Uterus (tissue), 3 donors: ENCODE measurements at regions not wholly inside any gene's neighbourhood (a gene's known extent, or its start where the extent isn't known, plus 50 kb on each side); places are given as distances from the start of the nearest gene placed in this dataset.

Experiments used
- DNase-seq, 2 donors: peaks; one replicate each; pipeline ENCODE4 v3.0.0-alpha.2; 2019 to 2020
- H3K27ac ChIP-seq, 2 donors: fragments of 200-600 bp; sonication (generic); 1 replicate in 1 of 2; 2 replicates in 1 of 2; pipeline ENCODE4 v1.5.1; 2016 to 2018
- H3K27me3 ChIP-seq, 2 donors: fragments of 200-600 bp; sonication (generic); one replicate each; pipeline ENCODE4 v1.5.1; 2018 to 2019; ENCODE audit warnings: control low read depth in 1 of 2
- H3K36me3 ChIP-seq, 2 donors: fragments of 200-600 bp; sonication (generic); one replicate each; pipeline ENCODE4 v1.5.1; 2019; ENCODE audit warnings: control low read depth in 1 of 2
- H3K4me1 ChIP-seq, 2 donors: fragments of 200-600 bp; sonication (generic); one replicate each; pipeline ENCODE4 v1.5.1; 2018 to 2019; ENCODE audit warnings: control low read depth in 1 of 2
- H3K4me3 ChIP-seq, 2 donors: fragments of 200-600 bp; sonication (generic); 1 replicate in 1 of 2; 2 replicates in 1 of 2; pipeline ENCODE4 v1.5.1; 2018 to 2019; ENCODE audit warnings: mild to moderate bottlenecking in 1 of 2
- H3K9me3 ChIP-seq, 2 donors: fragments of 200-600 bp; sonication (generic); one replicate each; pipeline ENCODE4 v1.5.1; 2019; ENCODE audit warnings: control low read depth in 1 of 2
- CTCF ChIP-seq, 4 experiments: fragments of 200-600 bp in 2 of 4; fragments of 450-650 bp in 2 of 4; sonication (generic) in 2 of 4; IDR thresholded peaks; one replicate each; pipeline ENCODE4 v1.5.1; 2016 to 2019; ENCODE audit warnings: antibody characterized with exemption in 4 of 4, mild to moderate bottlenecking in 2 of 4, moderate library complexity in 1 of 4
- POLR2A ChIP-seq, 2 donors: fragments of 450-650 bp; IDR thresholded peaks; one replicate each; pipeline ENCODE4 v1.6.1; 2016; ENCODE audit warnings: antibody characterized with exemption in 2 of 2, mild to moderate bottlenecking in 1 of 2, moderate library complexity in 1 of 2
- intact Hi-C: fragments of 100-400 bp; cut with DNase I; formaldehyde crosslinking; loops from one replicate; pipeline ENCODE4 v1.15.1; 2023; ENCODE audit warnings: low total_unique reads
- donor health status: DM: yes; HTN: yes; CAD: no.

- Histone ChIP-seq H3K27me3 (no peaks in the 10 kb centered on the region), H3K9me3 (no peaks in the 10 kb centered on the region), H3K36me3 (no peaks in the 10 kb centered on the region), H3K27ac (no peak overlapping the region), H3K4me3 (no peak overlapping the region), H3K4me1 (no peaks in the 10 kb centered on the region)
- intact Hi-C loops, result no loop called here
- TF ChIP-seq POLR2A (IDR thresholded peaks at IDR 0.05) (no peak), CTCF (IDR thresholded peaks at IDR 0.05) (no peak)
- DNase-seq, result no peak
Observed at GRCh38 chr14:80385336-80385735, 174.0 kb upstream of the DIO2 start.

- DNase-seq, result no peak
- Histone ChIP-seq H3K9me3 (no peaks in the 10 kb centered on the region), H3K4me3 (no peak overlapping the region), H3K4me1 (no peaks in the 10 kb centered on the region), H3K27me3 (no peaks in the 10 kb centered on the region), H3K27ac (no peak overlapping the region), H3K36me3 (no peaks in the 10 kb centered on the region)
- intact Hi-C loops, result no loop called here
- TF ChIP-seq CTCF (IDR thresholded peaks at IDR 0.05) (no peak), POLR2A (IDR thresholded peaks at IDR 0.05) (no peak)
Observed at GRCh38 chr14:80383223-80383622, 171.9 kb upstream of the DIO2 start.

- TF ChIP-seq POLR2A (IDR thresholded peaks at IDR 0.05) (no peak), CTCF (IDR thresholded peaks at IDR 0.05) (no peak)
- H3K27ac ChIP-seq, result no peak overlapping the region
- no peaks in the 10 kb centered on the region for H3K9me3 ChIP-seq
- H3K36me3 ChIP-seq, result no peaks in the 10 kb centered on the region
- intact Hi-C loops, result no loop called here
- DNase-seq, result no peak
- no peak overlapping the region for H3K4me3 ChIP-seq
- no peaks in the 10 kb centered on the region for H3K27me3 ChIP-seq
- no peaks in the 10 kb centered on the region for H3K4me1 ChIP-seq
Observed at GRCh38 chr14:80381807-80382363, 170.6 kb upstream of the DIO2 start.

- Histone ChIP-seq H3K4me3 (no peak overlapping the region), H3K36me3 (no peaks in the 10 kb centered on the region), H3K9me3 (no peaks in the 10 kb centered on the region), H3K27me3 (no peaks in the 10 kb centered on the region), H3K4me1 (no peaks in the 10 kb centered on the region), H3K27ac (no peak overlapping the region)
- TF ChIP-seq CTCF (IDR thresholded peaks at IDR 0.05) (no peak), POLR2A (IDR thresholded peaks at IDR 0.05) (no peak)
- intact Hi-C loops, result no loop called here
- no peak for DNase-seq
Observed at GRCh38 chr14:80379035-80379434, 167.7 kb upstream of the DIO2 start.

GRCh38 chr14:80378084-80378690, 166.9 kb upstream of the DIO2 start:
- Histone ChIP-seq H3K4me3 (no peak overlapping the region), H3K27me3 (no peaks in the 10 kb centered on the region), H3K9me3 (no peaks in the 10 kb centered on the region), H3K27ac (no peak overlapping the region), H3K4me1 (no peaks in the 10 kb centered on the region), H3K36me3 (no peaks in the 10 kb centered on the region)
- TF ChIP-seq CTCF (IDR thresholded peaks at IDR 0.05) (no peak), POLR2A (IDR thresholded peaks at IDR 0.05) (no peak)
- intact Hi-C loops, result no loop called here
- DNase-seq, result no peak
